SK-N-SH treated with all-trans-retinoic acid at 6 μM for 48 hours (cell line): ENCODE measurements at regions not wholly inside any gene's neighbourhood (a gene's known extent, or its start where the extent isn't known, plus 50 kb on each side); places are given as distances from the start of the nearest gene placed in this dataset.

Experiments
- GLIS3 ChIP-seq: fragments of 250-450 bp; sonication (Bioruptor Pico); IDR thresholded peaks from 2 replicates; pipeline ENCODE4 v1.5.0; 2020; ENCODE audit warnings: mild to moderate bottlenecking, moderate library complexity
- TF ChIP-seq, protein P1 (sequence below): fragments of 250-450 bp; sonication (Bioruptor Pico); IDR thresholded peaks from 2 replicates; pipeline ENCODE4 v1.8.0; 2020; ENCODE audit warnings: mild to moderate bottlenecking, moderate library complexity, borderline replicate concordance
- TF ChIP-seq, protein P2 (sequence below): fragments of 250-450 bp; sonication (Bioruptor Pico); IDR thresholded peaks from 2 replicates; pipeline ENCODE4 v1.5.1; 2020; ENCODE audit warnings: low read depth, mild to moderate bottlenecking, moderate library complexity
- TF ChIP-seq, protein P3 (sequence below): fragments of 250-450 bp; sonication (Bioruptor Pico); IDR thresholded peaks from 2 replicates; pipeline ENCODE4 v1.8.0; 2021; ENCODE audit warnings: low read depth, mild to moderate bottlenecking, moderate library complexity, borderline replicate concordance

DNA sequence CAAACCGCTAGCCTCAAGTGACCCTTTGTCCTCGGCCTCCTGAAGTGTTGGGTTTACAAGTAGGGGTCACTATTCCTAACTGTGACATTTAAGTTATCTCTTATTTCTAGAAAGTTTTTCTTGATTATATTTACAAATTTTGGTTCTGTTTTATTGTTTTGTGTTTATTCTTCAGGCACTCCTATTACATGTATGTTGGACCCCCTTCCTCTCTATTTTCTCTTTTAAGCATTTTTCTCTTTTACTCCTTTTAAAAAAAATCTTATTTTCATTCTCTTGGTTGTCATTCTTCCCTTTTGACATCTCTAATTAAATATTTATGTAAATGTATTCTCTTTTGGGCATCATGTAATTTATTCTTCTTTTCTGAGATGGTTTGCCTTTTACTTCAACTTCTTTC, 50.4 kb upstream of the MAP3K7 start:
- TF ChIP-seq, protein P1, sequence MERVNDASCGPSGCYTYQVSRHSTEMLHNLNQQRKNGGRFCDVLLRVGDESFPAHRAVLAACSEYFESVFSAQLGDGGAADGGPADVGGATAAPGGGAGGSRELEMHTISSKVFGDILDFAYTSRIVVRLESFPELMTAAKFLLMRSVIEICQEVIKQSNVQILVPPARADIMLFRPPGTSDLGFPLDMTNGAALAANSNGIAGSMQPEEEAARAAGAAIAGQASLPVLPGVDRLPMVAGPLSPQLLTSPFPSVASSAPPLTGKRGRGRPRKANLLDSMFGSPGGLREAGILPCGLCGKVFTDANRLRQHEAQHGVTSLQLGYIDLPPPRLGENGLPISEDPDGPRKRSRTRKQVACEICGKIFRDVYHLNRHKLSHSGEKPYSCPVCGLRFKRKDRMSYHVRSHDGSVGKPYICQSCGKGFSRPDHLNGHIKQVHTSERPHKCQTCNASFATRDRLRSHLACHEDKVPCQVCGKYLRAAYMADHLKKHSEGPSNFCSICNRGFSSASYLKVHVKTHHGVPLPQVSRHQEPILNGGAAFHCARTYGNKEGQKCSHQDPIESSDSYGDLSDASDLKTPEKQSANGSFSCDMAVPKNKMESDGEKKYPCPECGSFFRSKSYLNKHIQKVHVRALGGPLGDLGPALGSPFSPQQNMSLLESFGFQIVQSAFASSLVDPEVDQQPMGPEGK (CRISPR knock-in tag), result no peak
- TF ChIP-seq, protein P2, sequence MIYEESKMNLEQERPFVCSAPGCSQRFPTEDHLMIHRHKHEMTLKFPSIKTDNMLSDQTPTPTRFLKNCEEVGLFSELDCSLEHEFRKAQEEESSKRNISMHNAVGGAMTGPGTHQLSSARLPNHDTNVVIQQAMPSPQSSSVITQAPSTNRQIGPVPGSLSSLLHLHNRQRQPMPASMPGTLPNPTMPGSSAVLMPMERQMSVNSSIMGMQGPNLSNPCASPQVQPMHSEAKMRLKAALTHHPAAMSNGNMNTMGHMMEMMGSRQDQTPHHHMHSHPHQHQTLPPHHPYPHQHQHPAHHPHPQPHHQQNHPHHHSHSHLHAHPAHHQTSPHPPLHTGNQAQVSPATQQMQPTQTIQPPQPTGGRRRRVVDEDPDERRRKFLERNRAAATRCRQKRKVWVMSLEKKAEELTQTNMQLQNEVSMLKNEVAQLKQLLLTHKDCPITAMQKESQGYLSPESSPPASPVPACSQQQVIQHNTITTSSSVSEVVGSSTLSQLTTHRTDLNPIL (CRISPR knock-in tag), result no peak
- TF ChIP-seq, protein P3, sequence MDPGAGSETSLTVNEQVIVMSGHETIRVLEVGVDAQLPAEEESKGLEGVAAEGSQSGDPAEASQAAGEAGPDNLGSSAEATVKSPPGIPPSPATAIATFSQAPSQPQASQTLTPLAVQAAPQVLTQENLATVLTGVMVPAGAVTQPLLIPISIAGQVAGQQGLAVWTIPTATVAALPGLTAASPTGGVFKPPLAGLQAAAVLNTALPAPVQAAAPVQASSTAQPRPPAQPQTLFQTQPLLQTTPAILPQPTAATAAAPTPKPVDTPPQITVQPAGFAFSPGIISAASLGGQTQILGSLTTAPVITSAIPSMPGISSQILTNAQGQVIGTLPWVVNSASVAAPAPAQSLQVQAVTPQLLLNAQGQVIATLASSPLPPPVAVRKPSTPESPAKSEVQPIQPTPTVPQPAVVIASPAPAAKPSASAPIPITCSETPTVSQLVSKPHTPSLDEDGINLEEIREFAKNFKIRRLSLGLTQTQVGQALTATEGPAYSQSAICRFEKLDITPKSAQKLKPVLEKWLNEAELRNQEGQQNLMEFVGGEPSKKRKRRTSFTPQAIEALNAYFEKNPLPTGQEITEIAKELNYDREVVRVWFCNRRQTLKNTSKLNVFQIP (CRISPR knock-in tag), result no peak
- no peak for TF ChIP-seq GLIS3 (CRISPR knock-in tag)
